GM19025 (cell line): ENCODE measurements at regions not wholly inside any gene's neighbourhood (a gene's known extent, or its start where the extent isn't known, plus 50 kb on each side); places are given as distances from the start of the nearest gene placed in this dataset.

ENCODE experiments used
- ATAC-seq: cut with Tn5 transposase; IDR thresholded peaks from one replicate; pipeline ENCODE4 v1.9.1; 2021; ENCODE audit warnings: mild to moderate bottlenecking, low read depth, moderate library complexity; ENCODE audit not compliant: unreplicated experiment

DNA sequence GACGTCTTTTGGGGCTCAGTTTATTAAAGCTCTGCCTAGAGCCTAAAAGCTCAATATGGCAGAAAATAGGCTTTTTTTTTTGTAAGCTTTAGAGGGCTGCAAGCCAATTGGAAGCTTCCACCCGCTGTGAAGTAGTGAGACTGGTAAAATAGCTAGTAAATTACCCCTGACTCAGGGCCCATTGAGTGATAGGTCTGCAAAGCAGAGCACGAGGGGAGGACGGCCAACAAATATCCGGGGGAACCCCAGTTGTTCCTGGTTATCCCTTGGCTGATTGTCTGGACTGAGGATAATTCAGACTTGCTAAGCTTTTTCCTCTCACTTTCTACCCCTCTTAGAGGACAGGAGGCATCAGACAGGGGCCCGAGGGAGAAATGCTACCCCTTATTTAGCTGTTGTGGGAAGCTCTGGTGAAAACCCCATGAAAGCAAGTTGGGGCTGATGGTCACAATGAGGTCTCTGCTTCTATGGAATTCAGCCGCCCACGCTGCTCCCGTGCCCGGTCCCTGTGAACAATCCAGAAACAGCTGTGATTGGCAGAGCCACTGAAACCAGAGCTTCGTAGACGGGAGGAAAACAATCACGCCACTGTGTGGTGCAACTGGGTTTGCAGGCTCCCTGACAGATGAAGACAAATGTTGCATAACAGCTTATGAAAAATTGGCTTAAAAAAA is 141.9 kb upstream of the LGALSL start:
- no peak for ATAC-seq

DNA sequence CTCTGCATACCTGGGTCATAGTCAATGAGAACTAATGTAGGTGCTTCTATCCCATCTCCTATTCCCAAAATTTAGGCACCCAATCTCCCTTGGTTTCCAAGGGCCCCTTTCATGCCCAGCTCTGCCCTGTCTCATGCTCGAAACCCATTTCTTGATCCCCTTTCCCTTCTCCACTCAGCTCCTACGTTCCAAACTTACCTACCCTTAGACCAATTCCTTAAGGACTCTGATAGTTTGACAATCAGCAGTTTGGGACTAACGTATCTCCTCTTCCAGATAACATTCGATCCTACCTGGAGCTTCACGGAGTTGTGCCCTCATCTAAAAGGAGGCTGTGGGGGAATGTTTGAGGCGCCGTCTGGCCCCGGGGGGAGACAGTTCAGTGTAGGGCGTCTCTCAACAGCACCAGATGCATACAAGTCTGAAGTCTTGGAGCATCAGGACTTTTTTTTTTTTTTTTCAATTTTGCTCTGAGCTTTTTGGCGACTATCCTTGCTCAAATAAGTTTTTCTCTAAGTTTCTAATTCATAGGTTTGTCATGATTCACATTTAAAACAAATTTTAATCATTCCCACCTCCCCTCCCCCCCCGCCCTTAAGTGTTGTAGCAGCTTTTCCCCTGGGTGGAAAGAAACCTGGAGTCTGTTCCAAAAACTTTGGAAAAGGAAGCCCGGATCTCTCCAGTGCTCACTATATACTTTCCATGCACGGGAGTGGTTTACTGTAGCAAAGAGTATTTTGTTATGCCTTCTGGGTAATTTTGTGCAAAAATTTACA is 141.2 kb upstream of the LGALSL start:
- ATAC-seq = no peak

DNA sequence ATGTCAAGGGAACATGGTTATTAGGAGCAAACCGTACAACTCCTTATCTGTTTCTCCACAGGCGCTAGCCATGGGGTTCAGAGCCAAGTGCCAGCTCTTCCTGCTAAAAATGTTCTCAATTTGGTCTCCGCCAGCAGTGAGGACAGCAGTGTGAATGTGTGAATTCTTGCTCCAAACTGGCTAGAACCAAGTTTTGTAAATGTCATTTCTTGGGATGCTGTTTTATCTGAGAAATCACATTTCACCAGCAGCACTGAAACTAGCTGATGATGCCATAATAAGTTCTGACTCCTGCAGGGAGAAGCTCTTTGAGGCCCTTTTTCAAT is 140.6 kb upstream of the LGALSL start:
- no peak for ATAC-seq

DNA sequence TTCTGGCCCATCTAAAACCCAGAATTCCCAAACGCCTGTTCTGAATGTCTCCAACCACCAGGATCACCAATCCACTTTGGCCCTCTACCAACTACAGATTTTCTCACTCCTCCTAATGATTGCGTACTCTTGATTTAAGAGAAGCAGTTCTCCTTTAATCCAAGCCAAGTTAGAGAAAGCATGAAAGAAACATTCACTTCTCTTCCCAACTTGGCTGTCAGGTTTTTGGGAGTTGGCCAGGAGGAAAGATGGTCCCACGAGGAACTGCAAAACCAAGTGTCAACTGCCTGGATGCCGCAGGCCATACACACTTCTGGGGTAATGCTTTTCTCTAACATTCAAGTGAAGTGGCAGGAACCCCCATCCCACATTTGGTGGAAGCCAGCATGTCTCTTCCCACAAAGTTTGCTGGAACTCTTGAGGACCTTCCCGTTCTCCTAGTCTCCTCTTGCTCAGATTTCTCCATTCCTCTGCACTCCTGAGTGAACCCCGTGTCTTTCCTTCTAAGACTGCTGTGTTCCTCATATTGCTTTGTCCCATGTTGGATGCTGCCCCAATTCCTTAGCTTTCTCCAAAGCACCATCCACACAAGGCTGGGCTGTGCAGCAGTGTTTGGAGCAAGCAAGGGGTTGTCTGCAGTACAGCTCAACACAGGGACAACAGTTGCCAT is 138.5 kb upstream of the LGALSL start:
- no peak for ATAC-seq

DNA sequence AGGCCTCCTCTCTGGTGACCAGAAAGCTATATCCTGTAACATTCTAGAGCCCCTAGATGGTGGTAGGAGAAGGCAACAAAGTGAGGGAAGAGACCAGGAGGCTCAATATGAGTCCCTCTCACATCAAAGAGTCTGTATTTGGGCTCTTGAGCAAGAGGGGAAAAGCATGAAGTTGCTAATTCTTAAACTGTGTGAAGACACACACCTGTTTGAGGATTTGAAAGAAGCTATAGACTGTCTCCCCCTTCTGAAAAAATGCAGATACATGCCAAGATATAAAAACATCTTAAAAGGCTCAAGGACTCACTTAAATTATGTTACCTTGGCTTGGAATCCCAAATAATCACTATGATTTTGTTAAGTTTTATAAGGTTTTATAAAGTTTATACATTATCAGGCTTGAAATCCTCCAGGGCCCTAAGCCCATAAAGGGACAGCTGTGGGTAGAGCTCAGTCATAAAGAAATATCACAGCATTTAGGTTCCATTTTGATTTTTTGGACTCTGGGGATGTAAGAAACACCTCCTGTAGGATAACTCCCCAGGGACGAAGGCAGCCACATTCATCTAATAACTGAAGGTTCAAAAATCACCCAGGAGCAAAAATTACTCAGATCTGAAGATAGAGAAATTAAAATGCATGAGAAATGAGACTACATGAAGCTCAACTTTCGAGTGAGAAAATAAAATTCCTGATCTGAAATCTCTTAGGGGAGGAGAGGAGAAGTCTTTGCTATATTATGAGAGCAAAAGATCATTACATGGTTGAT is 136.1 kb upstream of the LGALSL start:
- peak; percentile 37 for ATAC-seq

DNA sequence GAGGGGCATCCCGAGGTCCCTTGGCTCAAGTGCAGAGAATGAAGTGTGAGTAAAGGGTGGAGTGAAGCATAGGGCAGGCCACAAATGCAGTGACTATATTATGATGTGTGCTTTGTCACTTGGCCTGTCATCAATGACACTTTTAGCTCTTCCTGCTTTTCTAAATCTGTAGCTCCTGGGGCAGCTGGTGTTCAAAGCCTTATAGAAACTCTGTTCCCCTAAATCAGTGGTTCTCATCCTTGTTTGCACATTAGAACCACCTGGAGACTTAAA is 135.6 kb upstream of the LGALSL start:
- peak; percentile 54 for ATAC-seq

DNA sequence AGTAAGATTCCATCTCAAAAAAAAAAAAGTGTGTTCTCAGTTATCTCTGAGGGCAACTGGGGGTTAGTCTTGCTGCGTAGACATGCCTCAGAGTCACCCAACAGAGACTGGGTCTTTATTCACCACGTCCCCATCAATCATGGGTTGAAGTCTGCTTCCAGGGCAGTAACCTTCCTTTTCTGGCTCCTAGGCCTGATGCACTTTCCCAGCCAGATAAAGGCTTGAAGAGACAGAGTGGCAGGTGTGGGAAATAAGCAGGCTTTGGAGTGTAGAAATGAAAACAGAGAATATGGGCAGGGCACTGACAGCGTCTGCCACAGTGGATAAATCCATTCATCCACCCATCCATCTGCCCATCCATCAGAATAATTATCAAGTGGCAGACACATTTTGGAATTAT is 134.1 kb upstream of the LGALSL start:
- no peak for ATAC-seq

DNA sequence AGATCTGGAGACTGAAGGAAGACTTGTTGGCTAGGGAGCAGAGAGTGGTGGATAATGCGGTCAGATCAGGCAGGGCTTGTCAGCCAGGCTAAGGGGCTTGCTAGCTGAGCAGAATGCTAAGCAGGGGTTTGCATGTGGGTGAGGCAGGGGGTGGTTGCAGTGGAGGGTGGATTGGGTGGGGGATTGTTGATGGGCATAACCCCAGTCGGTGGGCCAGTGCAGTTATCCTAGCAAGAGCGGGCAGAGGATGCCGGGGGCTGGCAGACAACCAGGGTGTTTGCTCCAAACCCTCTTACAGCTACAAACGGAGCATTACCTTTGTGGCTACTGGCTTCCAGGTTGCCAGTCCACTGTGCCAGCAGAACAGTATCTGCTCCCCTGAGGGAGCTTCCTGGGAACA is 131.5 kb upstream of the LGALSL start:
- ATAC-seq = no peak

DNA sequence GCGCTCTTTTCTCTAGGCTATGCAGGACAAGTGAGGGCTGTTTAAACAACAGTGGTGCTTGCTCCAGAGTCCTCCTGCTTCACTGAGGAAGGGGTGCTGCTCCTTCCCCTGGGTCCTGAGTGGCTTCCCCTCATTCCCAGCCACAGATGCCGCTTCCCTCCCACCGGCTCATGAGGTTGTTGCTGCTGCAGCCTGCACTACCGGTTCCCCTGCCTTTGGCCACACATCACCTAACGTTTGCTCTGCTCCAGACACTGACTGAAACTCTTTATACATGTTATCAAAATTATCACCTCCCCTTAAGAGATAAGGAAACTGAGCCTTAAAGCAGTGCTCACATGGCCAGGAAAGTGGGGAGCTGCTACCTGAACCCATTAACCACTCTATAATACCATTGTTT is 130.8 kb upstream of the LGALSL start:
- ATAC-seq = no peak

DNA sequence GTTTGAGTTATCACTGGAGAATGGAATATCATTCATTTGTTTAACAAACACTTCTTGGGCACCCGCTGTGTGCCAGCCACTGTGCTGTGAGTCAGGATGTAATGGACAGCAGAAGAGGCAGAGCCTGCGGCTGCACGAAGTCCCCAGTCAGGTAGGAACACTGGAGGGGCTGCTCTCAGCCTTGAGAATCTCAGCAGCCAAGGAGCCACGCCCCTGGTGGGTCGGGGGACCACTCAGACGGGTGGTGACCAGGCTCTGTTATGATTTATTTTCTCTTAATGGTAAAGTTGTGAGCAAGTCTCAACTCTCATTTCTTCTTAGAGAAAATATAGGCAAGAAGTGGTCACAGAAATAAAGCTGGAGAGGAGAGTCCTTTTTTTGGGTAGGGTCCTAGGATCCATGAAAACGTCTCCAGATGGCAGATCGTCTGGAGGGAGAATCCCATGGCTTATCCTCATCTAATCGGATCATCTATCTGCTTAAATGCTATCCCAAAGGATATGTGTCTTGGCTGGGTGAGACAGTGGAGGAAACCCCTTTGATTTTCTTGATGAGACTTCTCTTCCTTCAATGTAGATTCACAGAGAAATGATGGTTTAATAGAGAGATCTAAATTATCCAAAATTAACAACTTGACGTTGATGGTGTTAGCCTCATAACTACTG is 129.1 kb upstream of the LGALSL start:
- no peak for ATAC-seq

DNA sequence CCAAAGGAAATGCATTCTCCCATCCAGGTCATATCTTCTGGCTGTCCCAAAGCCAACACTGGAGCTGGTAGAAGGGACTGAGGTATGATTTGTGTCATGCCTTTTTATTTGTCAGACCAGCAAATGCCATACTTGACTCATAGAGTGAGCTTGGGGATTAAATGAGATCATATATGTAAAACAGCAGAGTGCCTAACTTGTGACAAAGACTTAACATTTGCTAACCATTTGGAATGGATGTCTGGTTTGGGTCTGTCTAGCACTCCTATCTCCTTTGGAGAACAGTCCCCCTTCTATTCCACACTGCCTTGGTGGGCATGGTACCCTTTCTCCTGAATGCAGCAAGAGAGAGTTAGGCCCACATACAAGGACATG is 128.5 kb upstream of the LGALSL start:
- peak; percentile 7 for ATAC-seq

DNA sequence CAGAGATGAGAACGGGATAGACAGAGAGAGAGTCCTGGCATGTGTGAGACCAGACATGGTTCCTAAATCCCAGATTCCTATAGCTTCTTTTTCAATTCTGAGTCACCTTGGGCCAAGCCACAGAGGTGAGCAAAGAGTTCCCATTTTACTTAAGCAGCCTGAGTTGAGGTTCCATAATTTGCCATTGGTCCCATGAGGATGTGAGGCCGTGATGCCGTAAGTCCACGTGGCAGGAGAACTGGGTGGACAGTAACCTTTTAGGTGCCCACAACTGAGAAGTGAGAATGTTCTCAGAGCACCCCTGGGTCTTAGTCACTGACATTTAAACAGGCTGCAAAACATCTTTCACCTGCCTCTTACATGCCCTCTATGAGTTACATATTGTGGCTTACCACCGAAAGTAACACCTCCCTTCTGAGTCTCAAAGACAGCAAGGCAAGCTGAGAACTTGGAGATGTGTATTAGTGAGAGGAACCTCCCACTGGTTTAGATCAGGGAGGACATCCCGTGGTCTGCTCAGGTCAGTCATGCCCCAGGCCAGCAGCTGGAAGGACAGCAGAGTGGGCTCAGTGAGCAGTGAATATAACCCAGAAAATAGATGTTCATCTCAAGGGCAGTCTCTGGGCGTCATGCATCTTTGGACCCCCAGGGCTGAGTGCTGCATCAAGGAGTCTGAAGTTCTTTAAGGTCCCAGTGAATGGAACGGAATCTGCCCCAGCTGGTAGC is 127.9 kb upstream of the LGALSL start:
- peak; percentile 83 for ATAC-seq

DNA sequence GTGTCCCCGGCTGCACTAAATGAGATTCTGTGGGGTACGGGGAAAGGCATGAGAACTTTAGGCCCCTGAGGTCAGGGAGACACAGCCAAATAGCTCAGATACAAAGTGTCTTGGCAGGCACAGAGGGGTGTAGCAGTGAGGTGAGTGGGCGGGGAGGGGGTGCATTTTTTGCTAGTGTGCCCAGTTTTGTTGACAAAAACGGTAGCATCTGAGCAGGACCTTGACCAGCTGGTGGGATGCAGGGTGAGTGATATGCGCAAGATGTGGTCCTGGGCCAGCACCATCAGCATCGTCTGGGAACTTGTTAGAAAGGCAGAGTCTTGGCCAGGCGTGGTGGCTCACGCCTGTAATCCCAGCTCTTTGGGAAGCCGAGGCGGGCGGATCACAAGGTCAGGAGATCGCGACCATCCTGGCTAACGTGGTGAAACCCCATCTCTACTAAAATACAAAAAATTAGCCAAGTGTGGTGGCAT is 127.3 kb upstream of the LGALSL start:
- ATAC-seq = no peak

DNA sequence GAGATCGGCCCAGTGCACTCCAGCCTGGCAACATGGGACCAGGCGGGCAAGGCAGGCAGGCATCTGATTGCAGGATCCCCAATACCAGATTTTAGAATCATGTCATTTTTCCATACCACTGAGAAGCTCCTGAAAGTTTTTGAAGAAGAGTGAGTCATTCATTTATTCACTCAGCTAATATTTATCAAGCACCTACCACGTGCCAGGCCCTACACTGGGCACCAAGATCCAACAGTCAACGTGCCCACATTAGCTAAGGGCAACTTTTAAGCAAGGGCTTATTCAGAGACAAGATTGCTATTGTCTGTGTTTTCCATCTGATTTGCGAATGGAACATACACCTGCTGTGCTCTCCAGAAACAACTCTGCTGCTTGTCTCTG is 126.8 kb upstream of the LGALSL start:
- ATAC-seq = no peak

DNA sequence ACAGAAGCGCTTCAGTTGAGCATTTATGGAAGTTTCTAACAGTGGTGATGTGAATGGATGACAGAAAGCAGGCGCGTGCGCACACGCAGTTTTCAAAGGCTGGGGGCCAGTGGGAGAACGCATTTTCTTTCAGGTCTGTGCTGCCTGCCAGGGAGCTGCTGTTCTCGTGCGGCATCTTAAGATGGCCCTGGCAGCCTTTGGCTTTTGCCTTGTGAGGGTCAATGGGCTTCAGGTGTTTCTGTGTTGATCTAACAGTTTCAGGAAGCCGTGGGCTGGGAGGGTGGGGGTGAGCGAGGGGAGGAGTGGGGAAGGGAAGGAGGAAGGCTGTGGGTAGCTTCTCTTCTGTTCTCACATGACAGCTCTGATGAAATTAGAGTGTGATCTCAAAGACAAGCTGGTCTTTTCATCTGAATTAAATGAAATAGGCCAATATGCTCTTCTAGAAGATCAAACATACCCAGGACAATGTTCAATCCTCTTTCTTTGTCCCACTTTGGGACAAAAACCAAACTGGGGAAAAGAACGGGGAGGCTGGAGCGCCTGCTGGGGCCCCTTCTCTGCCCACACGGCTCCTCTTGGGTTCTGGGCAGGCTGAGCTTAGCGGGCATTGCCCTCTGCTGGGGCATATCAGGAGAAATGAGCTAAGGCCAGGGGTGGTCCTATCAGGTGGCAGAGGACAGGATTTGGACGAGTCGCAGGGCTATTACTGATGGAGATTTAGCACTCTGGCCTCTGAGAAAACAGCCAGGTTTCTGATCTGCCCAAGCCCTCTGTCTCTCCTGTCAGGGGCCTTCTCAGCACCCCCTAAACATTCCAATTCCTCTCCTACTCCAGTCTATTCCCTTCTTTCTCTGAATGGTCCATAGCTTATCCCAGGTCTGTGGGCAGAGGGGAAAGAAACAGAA is 126.2 kb upstream of the LGALSL start:
- ATAC-seq = no peak

DNA sequence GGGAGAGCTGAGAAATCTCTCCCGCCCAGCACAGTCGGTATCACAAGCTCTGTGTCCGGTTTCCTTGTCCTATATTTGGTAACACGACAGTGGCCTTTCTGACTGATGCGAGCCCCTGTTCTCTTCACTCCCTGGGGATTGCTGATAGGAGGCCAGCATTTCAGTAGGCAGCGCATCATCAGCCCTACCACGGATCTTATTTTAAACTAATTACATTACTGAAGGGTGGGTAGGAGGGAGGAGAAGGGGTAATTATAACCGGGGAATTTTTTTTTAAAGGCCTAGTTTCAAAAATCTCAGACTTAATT is 125.6 kb upstream of the LGALSL start:
- no peak for ATAC-seq

DNA sequence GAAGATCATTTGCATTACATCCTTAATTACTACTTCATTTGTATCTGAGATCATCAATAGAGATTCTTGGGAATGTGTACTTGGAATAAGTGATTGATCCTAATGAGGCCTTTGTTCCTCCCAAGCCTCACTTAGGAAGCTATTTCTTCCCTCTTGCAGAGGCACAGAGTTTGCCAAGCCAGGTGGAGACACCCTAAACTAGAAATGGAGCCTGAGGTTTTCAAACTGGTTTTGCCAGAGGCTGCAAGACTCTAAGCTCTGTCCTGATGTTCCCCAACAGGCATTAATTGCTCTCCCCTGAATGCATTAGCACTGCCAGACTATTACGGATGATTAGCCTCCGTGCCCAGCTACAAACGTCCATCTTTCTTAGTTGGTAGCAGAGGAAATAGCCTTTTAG is 125.2 kb upstream of the LGALSL start:
- no peak for ATAC-seq

DNA sequence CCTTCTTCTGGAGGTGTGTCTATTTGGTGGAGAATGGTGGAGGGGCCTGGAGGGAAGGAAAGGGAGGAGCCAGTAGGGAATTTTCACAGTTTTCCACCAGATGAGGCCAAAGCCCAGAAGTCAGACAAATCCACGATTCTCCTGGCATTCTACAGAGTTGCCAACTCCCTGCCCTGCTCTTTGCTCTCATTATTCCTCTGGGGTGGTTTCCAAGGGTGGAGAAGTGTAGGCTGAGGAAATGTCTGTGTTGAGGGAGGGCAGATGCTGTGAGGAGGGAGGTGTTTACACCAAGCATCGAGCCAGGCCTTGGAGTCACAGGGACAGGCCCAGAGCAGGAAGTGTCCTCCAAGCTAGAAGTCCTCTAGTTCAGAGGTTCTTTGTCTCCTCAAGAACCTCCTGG is 124.1 kb upstream of the LGALSL start:
- no peak for ATAC-seq
